Rectal smooth muscle tissue (tissue), 1 donor: ENCODE measurements at regions not wholly inside any gene's neighbourhood (a gene's known extent, or its start where the extent isn't known, plus 50 kb on each side); places are given as distances from the start of the nearest gene placed in this dataset.
"Not testable (repeated sequence)": the region's sequence is repeated elsewhere in the genome, so short reads cannot be mapped to it uniquely, and the experiment has no call there.

Source experiments
- H3K27ac ChIP-seq: one replicate; pipeline ENCODE4 v1.7.0; 2013; ENCODE audit warnings: low read depth, low read length, inconsistent platforms
- H3K27me3 ChIP-seq: one replicate; pipeline ENCODE4 v1.7.0; 2013; ENCODE audit warnings: low read length; ENCODE audit not compliant: control insufficient read depth, insufficient read depth
- H3K36me3 ChIP-seq: one replicate; pipeline ENCODE4 v1.7.0; 2013; ENCODE audit warnings: low read length; ENCODE audit not compliant: control insufficient read depth, insufficient read depth
- H3K4me1 ChIP-seq: one replicate; pipeline ENCODE4 v1.7.0; 2013; ENCODE audit warnings: low read length; ENCODE audit not compliant: control insufficient read depth, insufficient read depth
- H3K4me3 ChIP-seq: one replicate; pipeline ENCODE4 v1.7.0; 2013; ENCODE audit warnings: low read length
- H3K9ac ChIP-seq: one replicate; pipeline ENCODE4 v1.7.0; 2013; ENCODE audit warnings: low read length

DNA sequence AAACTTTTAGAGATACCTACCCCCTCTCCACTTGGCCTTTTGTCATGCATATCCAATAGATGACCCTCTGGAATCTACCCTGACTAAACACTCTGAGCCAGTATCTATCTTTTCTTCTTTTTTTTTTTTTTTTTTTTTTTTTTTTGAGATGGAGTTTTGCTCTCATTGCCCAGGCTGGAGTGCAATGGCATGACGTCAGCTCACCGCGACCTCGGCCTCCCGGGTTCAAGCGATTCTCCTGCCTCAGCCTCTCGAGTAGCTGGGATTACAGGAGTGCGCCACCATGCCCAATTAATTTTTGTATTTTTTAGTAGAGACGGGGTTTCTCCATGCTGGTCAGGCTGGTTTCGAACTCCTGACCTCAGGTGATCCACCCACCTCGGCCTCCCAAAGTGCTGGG lies 50.8 kb upstream of the GRIN2B start:
- H3K27me3 ChIP-seq, H3K36me3 ChIP-seq, H3K9ac ChIP-seq, H3K4me3 ChIP-seq, H3K27ac ChIP-seq, H3K4me1 ChIP-seq: not testable (repeated sequence)

DNA sequence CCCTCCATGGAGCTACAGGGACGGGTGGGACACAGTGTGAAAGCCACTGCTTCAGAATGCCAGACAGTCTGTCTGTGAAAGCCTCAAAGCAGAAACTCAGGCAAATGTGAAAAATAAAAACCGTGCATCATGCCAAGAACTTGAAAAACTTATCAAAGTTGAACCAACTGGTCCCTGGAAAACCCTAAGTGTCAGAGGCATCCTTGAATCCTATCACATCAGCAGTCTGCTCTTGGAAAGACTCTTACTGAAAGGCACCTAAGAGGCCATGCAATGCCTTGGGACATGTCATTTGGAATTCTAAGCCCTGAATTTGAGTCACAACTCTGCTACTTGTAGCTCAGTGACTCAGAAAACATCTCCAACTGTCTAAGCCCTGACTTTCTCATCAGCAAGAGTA lies 62.4 kb upstream of the GRIN2B start:
- Histone ChIP-seq H3K9ac (no peak overlapping the region), H3K27ac (no peak overlapping the region), H3K4me1 (no peaks in the 10 kb centered on the region), H3K36me3 (no peaks in the 10 kb centered on the region), H3K4me3 (no peak overlapping the region), H3K27me3 (no peaks in the 10 kb centered on the region)

GRCh38 chr12:14048941-14049545 lies 67.6 kb upstream of the GRIN2B start:
- Histone ChIP-seq H3K27me3 (no peaks in the 10 kb centered on the region), H3K27ac (no peak overlapping the region), H3K4me3 (no peak overlapping the region), H3K9ac (no peak overlapping the region), H3K36me3 (no peaks in the 10 kb centered on the region), H3K4me1 (no peaks in the 10 kb centered on the region)

DNA sequence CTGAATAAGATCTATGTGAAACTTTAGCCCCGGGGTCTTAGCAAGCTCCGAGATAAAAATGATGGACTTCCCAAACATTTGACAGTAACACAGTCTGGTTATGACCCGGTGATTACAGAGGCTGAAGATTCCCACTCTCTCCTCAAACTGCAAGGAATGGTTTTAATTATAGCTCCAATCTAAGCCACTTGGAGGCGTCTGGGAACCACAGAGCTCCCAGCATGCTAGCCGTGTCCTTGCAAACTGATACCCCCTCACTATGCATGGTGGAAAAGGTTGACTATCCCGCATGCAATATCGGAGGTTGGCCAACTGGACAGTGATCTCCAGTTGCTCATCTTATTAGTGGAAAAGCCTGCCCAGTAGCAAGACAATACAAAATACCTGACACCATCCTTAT lies 76.5 kb upstream of the GRIN2B start:
- Histone ChIP-seq H3K9ac (no peak overlapping the region), H3K4me3 (no peak overlapping the region), H3K4me1 (no peaks in the 10 kb centered on the region)

GRCh38 chr12:14058717-14059116 lies 77.3 kb upstream of the GRIN2B start:
- no peak overlapping the region for H3K27ac ChIP-seq
- no peaks in the 10 kb centered on the region for H3K27me3 ChIP-seq
- no peaks in the 10 kb centered on the region for H3K36me3 ChIP-seq
- H3K4me1 ChIP-seq = no peaks in the 10 kb centered on the region
- no peak overlapping the region for H3K9ac ChIP-seq
- H3K4me3 ChIP-seq = no peak overlapping the region

More for the DNA sequence above, 76.5 kb upstream of the GRIN2B start:
- no peaks in the 10 kb centered on the region for H3K36me3 ChIP-seq
- H3K27ac ChIP-seq = no peak overlapping the region
- no peaks in the 10 kb centered on the region for H3K27me3 ChIP-seq

DNA sequence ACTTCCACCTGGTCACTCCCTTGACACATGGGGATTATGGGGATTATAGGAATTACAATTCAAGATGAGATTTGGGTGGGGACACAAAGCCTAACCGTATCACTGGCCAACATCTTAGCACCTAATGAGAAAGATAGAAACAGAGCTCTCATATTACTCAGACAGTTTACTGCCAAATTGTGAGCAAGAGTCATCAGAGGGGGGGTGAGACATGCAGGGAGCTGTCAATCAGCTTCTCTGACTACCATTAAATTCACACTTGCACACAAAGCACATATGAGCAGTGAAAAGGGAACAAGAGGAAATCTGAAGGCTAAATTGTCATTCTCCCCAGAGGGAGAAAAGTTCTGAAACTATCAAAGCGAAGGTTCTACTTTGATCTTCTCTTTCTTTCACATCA lies 78.1 kb upstream of the GRIN2B start:
- Histone ChIP-seq H3K27me3 (no peaks in the 10 kb centered on the region), H3K36me3 (no peaks in the 10 kb centered on the region), H3K9ac (no peak overlapping the region), H3K4me3 (no peak overlapping the region), H3K27ac (no peak overlapping the region), H3K4me1 (no peaks in the 10 kb centered on the region)

- H3K4me1 ChIP-seq = no peaks in the 10 kb centered on the region
- H3K27ac ChIP-seq = no peak overlapping the region
- no peak overlapping the region for H3K9ac ChIP-seq
- H3K36me3 ChIP-seq = no peaks in the 10 kb centered on the region
- H3K4me3 ChIP-seq = no peak overlapping the region
- no peaks in the 10 kb centered on the region for H3K27me3 ChIP-seq
Measured at GRCh38 chr12:14065616-14066015, 84.2 kb upstream of the GRIN2B start.

DNA sequence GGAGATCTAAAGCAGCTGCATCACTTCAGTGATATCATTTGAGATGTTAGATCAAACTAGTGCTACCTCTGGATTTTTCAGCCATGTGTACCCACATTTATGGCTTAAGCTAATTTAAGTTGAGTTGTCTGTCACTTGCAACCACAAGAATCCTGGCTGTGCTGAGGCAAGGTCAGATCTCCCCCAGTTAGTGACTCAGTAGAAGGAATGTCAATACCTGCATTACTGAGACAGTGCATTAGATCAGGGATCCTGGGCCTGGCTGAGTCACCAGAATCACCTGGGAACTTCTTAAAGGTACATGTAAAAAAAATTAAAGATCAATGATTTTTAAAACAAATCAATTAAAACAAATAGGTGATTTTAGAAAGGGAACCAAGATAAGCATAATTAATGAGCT lies 84.6 kb upstream of the GRIN2B start:
- H3K4me1 ChIP-seq = no peaks in the 10 kb centered on the region
- H3K27ac ChIP-seq = no peak overlapping the region
- H3K27me3 ChIP-seq = no peaks in the 10 kb centered on the region
- H3K4me3 ChIP-seq = no peak overlapping the region
- H3K36me3 ChIP-seq = no peaks in the 10 kb centered on the region
- no peak overlapping the region for H3K9ac ChIP-seq

DNA sequence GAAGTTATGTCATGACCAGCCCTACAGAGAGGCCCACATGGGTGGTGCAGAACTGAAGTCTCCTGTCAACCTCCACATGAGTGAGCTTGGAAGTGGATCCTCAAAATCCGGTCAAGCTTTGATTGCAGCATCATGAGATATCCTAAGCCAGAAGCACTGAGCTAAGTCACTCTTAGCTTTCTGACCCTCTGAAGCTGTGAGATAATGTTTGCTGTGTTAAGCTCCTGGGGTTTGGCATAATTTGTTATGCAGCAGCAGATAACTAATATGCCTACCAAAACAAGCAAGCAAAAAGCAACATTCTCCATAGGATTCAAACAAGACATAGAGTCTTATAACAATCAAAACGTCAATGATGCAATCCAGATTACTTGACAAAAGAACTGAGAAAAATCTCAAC lies 87.6 kb upstream of the GRIN2B start:
- Histone ChIP-seq H3K4me3 (no peak overlapping the region), H3K9ac (no peak overlapping the region), H3K27ac (no peak overlapping the region), H3K4me1 (no peaks in the 10 kb centered on the region), H3K27me3 (no peaks in the 10 kb centered on the region), H3K36me3 (no peaks in the 10 kb centered on the region)

DNA sequence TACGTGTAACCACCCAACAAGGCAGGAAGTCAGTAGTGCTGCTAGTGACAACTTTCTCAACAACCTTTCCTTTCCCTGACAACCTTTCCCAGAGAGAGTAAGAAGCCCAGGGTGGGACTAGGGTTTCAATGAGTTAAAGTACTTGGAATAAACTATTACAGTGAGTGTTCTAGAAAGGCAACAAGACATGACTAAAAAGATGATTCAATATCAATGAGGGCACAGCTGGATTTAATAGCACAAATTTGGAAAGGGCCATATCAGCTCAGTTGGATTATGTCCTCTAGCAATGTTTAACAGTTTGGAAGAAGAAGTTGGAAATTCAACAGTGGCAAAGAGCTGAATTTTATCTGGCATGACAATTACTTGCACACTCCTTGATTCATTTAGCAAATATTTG lies 90.4 kb upstream of the GRIN2B start:
- H3K4me3 ChIP-seq = no peak overlapping the region

GRCh38 chr12:14072987-14073386 lies 91.6 kb upstream of the GRIN2B start:
- H3K27ac ChIP-seq = no peak overlapping the region
- H3K27me3 ChIP-seq = no peaks in the 10 kb centered on the region

More for the DNA sequence above, 90.4 kb upstream of the GRIN2B start:
- Histone ChIP-seq H3K9ac (no peak overlapping the region), H3K27me3 (no peaks in the 10 kb centered on the region), H3K27ac (no peak overlapping the region), H3K4me1 (no peaks in the 10 kb centered on the region), H3K36me3 (no peaks in the 10 kb centered on the region)

GRCh38 chr12:14075797-14076393 lies 94.5 kb upstream of the GRIN2B start:
- H3K4me3 ChIP-seq = no peak overlapping the region
- no peaks in the 10 kb centered on the region for H3K36me3 ChIP-seq
- H3K4me1 ChIP-seq = no peaks in the 10 kb centered on the region
- no peaks in the 10 kb centered on the region for H3K27me3 ChIP-seq
- H3K27ac ChIP-seq = no peak overlapping the region
- H3K9ac ChIP-seq = no peak overlapping the region

More at GRCh38 chr12:14072987-14073386, 91.6 kb upstream of the GRIN2B start:
- H3K9ac ChIP-seq = no peak overlapping the region
- H3K4me3 ChIP-seq = no peak overlapping the region
- H3K4me1 ChIP-seq = no peaks in the 10 kb centered on the region
- no peaks in the 10 kb centered on the region for H3K36me3 ChIP-seq

GRCh38 chr12:14076538-14076937 lies 95.1 kb upstream of the GRIN2B start:
- Histone ChIP-seq H3K4me3 (no peak overlapping the region), H3K9ac (no peak overlapping the region), H3K27me3 (no peaks in the 10 kb centered on the region), H3K36me3 (no peaks in the 10 kb centered on the region), H3K4me1 (no peaks in the 10 kb centered on the region), H3K27ac (no peak overlapping the region)
